ENCODE measurements at regions not wholly inside any gene's neighbourhood (a gene's known extent, or its start where the extent isn't known, plus 50 kb on each side); places are given as distances from the start of the nearest gene placed in this dataset.

DNA sequence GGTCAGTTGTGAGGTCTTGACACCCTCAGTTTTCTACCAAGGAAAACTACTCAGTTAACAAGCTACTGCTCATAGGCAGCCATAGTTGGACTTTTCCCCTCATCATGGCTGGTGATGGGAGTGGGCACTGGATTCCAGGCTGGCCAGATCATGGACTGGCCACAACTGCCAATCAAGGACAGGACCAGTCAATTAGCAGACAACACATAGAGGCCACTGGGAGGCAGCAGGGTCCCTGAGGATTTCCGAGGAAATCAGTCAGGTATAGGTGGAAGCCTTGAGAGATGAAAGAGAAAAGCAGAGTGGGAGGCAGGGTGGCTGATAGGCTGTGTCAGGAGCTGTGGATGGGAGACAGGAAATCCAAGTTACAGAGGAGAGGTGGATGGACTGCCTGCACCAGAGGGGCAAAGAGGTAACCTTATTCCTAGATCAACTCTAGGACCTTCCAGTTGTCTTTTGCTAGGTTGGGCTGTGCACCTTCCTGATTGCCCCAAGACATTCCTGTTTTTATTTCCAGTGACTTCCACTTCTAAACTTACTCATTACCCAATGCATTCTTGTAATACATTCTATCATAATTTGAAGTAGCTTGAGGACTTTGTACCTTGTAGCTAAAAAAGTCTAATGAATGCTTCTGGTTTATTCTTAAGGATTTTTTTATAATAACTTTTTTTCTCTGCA, 361.8 kb downstream of the KCNRG start:
- H3K9me2 ChIP-seq (ENCODE audit: insufficient read depth), result no peaks in the 10 kb centered on the region; the same call in 1 of the 2 replicates
- ChIA-PET POLR2A (ENCODE audit: unreplicated experiment) (no interaction called here), CTCF (no interaction called here)
- H4K20me1 ChIP-seq (ENCODE audit: insufficient read depth), result no peaks in the 10 kb centered on the region
- no TSS peak for BruUV-seq (replicated peaks)
- DNase-seq, result no peak
- no peak overlapping the region for H3K4me2 ChIP-seq
- no peak overlapping the region for H3K27ac ChIP-seq
- H3K27me3 ChIP-seq (ENCODE audit: insufficient read depth, low read depth), result no peaks in the 10 kb centered on the region
- no peaks in the 10 kb centered on the region for H3K79me2 ChIP-seq (ENCODE audit: low read depth)
- no peaks in the 10 kb centered on the region for H3K36me3 ChIP-seq (ENCODE audit: low read depth)
- H3K9me3 ChIP-seq (ENCODE audit: insufficient read depth, low read depth), result peaks cover 8% of the 10 kb centered on the region; the same call in 1 of the 2 replicates
- H2AFZ ChIP-seq, result no peak overlapping the region
- no peak overlapping the region for H3K4me3 ChIP-seq
- no peak for TF ChIP-seq EZH2 (IDR thresholded peaks at IDR 0.05; ENCODE audit: low read depth)
- TF ChIP-seq, protein P1, sequence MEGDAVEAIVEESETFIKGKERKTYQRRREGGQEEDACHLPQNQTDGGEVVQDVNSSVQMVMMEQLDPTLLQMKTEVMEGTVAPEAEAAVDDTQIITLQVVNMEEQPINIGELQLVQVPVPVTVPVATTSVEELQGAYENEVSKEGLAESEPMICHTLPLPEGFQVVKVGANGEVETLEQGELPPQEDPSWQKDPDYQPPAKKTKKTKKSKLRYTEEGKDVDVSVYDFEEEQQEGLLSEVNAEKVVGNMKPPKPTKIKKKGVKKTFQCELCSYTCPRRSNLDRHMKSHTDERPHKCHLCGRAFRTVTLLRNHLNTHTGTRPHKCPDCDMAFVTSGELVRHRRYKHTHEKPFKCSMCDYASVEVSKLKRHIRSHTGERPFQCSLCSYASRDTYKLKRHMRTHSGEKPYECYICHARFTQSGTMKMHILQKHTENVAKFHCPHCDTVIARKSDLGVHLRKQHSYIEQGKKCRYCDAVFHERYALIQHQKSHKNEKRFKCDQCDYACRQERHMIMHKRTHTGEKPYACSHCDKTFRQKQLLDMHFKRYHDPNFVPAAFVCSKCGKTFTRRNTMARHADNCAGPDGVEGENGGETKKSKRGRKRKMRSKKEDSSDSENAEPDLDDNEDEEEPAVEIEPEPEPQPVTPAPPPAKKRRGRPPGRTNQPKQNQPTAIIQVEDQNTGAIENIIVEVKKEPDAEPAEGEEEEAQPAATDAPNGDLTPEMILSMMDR (conservative IDR thresholded peaks at IDR 0.05), result no peak
- no peaks in the 10 kb centered on the region for H3F3A ChIP-seq (ENCODE audit: insufficient read depth, low read depth)
- no peaks in the 10 kb centered on the region for H3K4me1 ChIP-seq (replicated peaks; ENCODE audit: insufficient read depth)
- intact Hi-C loops (cut with micrococcal nuclease; ENCODE audit: unreplicated experiment), result no loop called here

DNA sequence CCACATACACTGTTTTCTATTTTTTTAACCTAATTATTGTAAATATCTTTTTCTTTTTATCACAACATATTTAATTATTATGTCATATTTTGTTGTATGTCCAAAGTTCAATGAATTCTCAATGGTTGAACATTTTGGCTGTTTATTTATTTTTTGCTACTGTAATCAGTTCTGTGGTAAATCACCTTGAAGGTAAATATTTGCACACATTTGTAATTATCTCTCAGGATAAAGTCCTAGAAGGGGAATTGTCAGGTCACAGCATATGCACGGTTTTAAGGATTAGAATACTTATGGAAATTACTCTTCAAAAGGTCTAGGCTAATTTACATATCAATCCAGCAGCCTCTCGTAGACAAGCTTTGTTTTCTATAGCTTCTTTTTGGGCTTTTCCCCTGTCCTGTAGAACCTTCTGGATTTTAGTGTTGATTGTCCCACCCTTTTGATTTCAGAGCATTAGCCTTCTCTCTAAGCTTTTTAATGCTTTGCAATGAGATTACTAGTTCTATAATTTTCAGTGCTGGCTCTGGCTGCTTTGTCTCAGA, 362.6 kb downstream of the KCNRG start:
- CTCF ChIA-PET, result interaction anchor here (0.7 kb wide), 1 partner anchor 10 kb away, joined by 8 read pairs; no protein-coding TSS in a partner anchor

DNA sequence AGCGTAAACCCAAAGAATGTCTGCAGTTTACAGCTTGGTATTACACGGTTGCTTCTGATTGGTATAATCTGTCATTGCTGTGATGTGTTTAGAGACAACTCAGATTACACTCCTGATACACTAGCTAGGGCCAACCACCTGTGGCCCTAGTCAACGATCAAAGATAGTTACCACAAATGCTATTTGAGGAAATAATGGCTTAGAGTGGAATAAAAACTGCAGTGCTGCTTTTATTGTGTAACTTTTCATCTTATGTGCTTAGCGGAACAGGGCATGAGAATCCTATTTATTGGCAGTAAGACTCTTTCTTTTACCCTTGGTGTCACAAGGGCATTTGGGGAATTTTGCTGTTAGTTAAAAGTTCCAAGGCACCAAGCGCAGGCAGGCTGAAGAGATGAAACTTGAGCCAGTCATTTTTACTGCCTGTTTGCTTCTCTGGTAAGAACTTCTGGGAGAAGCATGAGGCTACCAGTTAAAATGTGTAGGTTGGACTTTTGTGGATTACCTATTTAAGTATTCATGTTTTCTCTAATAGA, 363.3 kb downstream of the KCNRG start:
- no peaks in the 10 kb centered on the region for H3K4me1 ChIP-seq (replicated peaks; ENCODE audit: insufficient read depth)
- no peak overlapping the region for H2AFZ ChIP-seq
- no peak overlapping the region for H3K4me3 ChIP-seq
- TF ChIP-seq EZH2 (IDR thresholded peaks at IDR 0.05; ENCODE audit: low read depth), result no peak
- TF ChIP-seq, protein P1 (conservative IDR thresholded peaks at IDR 0.05), result no peak
- no peak overlapping the region for H3K27ac ChIP-seq
- H3F3A ChIP-seq (ENCODE audit: insufficient read depth, low read depth), result no peaks in the 10 kb centered on the region
- ChIA-PET CTCF (no interaction called here), POLR2A (ENCODE audit: unreplicated experiment) (interaction anchor here (0.7 kb wide), 1 partner anchor 21 kb away, joined by 3 read pairs; no protein-coding TSS in a partner anchor)
- H4K20me1 ChIP-seq (ENCODE audit: insufficient read depth), result no peaks in the 10 kb centered on the region
- H3K27me3 ChIP-seq (ENCODE audit: insufficient read depth, low read depth), result no peaks in the 10 kb centered on the region
- peaks cover 8% of the 10 kb centered on the region; the same call in 1 of the 2 replicates for H3K9me3 ChIP-seq (ENCODE audit: insufficient read depth, low read depth)
- no peak overlapping the region for H3K4me2 ChIP-seq
- H3K9me2 ChIP-seq (ENCODE audit: insufficient read depth), result no peaks in the 10 kb centered on the region; the same call in 1 of the 2 replicates
- H3K36me3 ChIP-seq (ENCODE audit: low read depth), result no peaks in the 10 kb centered on the region
- no peak for DNase-seq
- intact Hi-C loops (cut with micrococcal nuclease; ENCODE audit: unreplicated experiment), result no loop called here
- no TSS peak for BruUV-seq (replicated peaks)
- H3K79me2 ChIP-seq (ENCODE audit: low read depth), result no peaks in the 10 kb centered on the region

More for the DNA sequence above, 362.6 kb downstream of the KCNRG start:
- Histone ChIP-seq H3K4me2 (no peak overlapping the region), H3K27ac (no peak overlapping the region), H3K4me3 (no peak overlapping the region), H3K27me3 (ENCODE audit: insufficient read depth, low read depth) (no peaks in the 10 kb centered on the region), H3K9me3 (ENCODE audit: insufficient read depth, low read depth) (peaks cover 8% of the 10 kb centered on the region; the same call in 1 of the 2 replicates), H3K36me3 (ENCODE audit: low read depth) (no peaks in the 10 kb centered on the region), H3K4me1 (replicated peaks; ENCODE audit: insufficient read depth) (no peaks in the 10 kb centered on the region), H3K9me2 (ENCODE audit: insufficient read depth) (no peaks in the 10 kb centered on the region; the same call in 1 of the 2 replicates), H2AFZ (no peak overlapping the region), H4K20me1 (ENCODE audit: insufficient read depth) (no peaks in the 10 kb centered on the region), H3F3A (ENCODE audit: insufficient read depth, low read depth) (no peaks in the 10 kb centered on the region), H3K79me2 (ENCODE audit: low read depth) (no peaks in the 10 kb centered on the region)
- TF ChIP-seq EZH2 (IDR thresholded peaks at IDR 0.05; ENCODE audit: low read depth), result no peak
- TF ChIP-seq, protein P1 (conservative IDR thresholded peaks at IDR 0.05), result no peak
- no peak for DNase-seq
- intact Hi-C loops (cut with micrococcal nuclease; ENCODE audit: unreplicated experiment), result no loop called here
- no TSS peak for BruUV-seq (replicated peaks)
- POLR2A ChIA-PET (ENCODE audit: unreplicated experiment), result interaction anchor here (0.7 kb wide), 2 partner anchors 20 to 270 kb away, joined by 3 to 24 read pairs; no protein-coding TSS in a partner anchor

Measured in PC-9 (cell line).